HG02759 (cell line): ENCODE measurements at regions not wholly inside any gene's neighbourhood (a gene's known extent, or its start where the extent isn't known, plus 50 kb on each side); places are given as distances from the start of the nearest gene placed in this dataset.
"Not testable (repeated sequence)": the region's sequence is repeated elsewhere in the genome, so short reads cannot be mapped to it uniquely, and the experiment has no call there.

Experiments used
- ATAC-seq: cut with Tn5 transposase; IDR thresholded peaks from one replicate; pipeline ENCODE4 v1.9.1; 2021; ENCODE audit warnings: mild to moderate bottlenecking, moderate library complexity; ENCODE audit not compliant: unreplicated experiment

GRCh38 chr6:84635081-84635761 lies 129.2 kb downstream of the TBX18 start:
- no peak for ATAC-seq

- no peak for ATAC-seq
These were observed 130.6 kb downstream of the TBX18 start for GRCh38 chr6:84633771-84634170.

GRCh38 chr6:84626527-84626926 lies 137.9 kb downstream of the TBX18 start:
- not testable (repeated sequence) for ATAC-seq

GRCh38 chr6:84625506-84625905 lies 138.9 kb downstream of the TBX18 start:
- no peak for ATAC-seq

- ATAC-seq, result no peak
These were observed 140.3 kb downstream of the TBX18 start for GRCh38 chr6:84623956-84624680.

GRCh38 chr6:84618836-84619235 lies 145.6 kb downstream of the TBX18 start:
- no peak for ATAC-seq

GRCh38 chr6:84618046-84618752 lies 146.2 kb downstream of the TBX18 start:
- no peak for ATAC-seq

- no peak for ATAC-seq
These were observed 148.4 kb downstream of the TBX18 start for GRCh38 chr6:84615987-84616386.

GRCh38 chr6:84615113-84615850 lies 149.1 kb downstream of the TBX18 start:
- no peak for ATAC-seq

- no peak for ATAC-seq
These were observed 157.5 kb downstream of the TBX18 start for GRCh38 chr6:84606860-84607259.

GRCh38 chr6:84605298-84605697 lies 159.1 kb downstream of the TBX18 start:
- ATAC-seq, result no peak

GRCh38 chr6:84601366-84601765 lies 163.0 kb downstream of the TBX18 start:
- no peak for ATAC-seq

GRCh38 chr6:84599991-84600390 lies 164.4 kb downstream of the TBX18 start:
- no peak for ATAC-seq

GRCh38 chr6:84597238-84597875 lies 167.0 kb downstream of the TBX18 start:
- ATAC-seq, result no peak

GRCh38 chr6:84596488-84596887 lies 167.9 kb downstream of the TBX18 start:
- ATAC-seq, result no peak

- ATAC-seq, result no peak
These were observed 175.7 kb downstream of the TBX18 start for GRCh38 chr6:84588697-84589080.

GRCh38 chr6:84587994-84588696 lies 176.3 kb downstream of the TBX18 start:
- ATAC-seq, result not testable (repeated sequence)

- not testable (repeated sequence) for ATAC-seq
These were observed 177.0 kb downstream of the TBX18 start for GRCh38 chr6:84587202-84587940.

- ATAC-seq, result no peak
These were observed 180.6 kb downstream of the TBX18 start for GRCh38 chr6:84583784-84584183.
